ENCODE measurements at regions not wholly inside any gene's neighbourhood (a gene's known extent, or its start where the extent isn't known, plus 50 kb on each side); places are given as distances from the start of the nearest gene placed in this dataset.
"Not testable (repeated sequence)": the region's sequence is repeated elsewhere in the genome, so short reads cannot be mapped to it uniquely, and the experiment has no call there.

DNA sequence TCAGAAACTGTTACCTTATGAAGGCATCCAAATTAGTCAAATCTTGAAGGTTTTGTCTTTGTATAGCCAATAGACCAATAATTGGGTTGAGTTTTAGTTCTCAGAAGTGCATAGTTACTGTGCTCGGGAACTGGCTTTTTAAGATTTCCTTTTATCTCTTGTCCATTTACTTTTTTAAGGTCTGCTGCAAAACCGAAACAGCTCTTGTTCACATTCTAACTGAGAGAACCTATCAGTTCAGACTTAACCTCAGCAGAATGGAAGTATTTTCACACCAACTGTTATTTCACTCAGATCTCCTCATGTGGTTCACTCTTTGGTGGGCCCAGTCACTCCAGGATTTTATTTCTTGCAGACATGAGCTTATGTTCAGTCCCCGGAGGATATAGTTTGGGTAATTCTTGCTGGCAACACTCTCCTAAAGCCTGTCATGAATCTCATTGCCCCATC is 55.5 kb downstream of the TPBG start:
- no peak for DNase-seq

DNA sequence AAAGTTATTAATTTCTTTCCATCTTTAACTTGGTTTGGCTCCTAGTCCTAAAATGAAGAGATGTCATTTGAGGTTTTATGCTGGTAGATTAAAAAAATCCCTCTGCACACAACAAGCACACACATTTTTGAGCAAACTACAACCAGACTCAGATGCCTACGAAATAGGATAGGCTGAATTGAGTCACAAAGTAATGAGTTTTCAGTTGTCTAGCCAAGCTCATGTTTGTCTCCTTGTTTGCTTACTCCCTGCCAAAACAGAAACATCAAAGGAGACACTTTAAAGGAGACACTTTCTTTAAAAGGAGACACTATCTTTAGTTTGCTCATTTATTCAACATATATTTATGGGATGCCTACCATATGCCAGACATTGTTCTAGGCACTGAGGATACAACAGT is 56.2 kb downstream of the TPBG start:
- no peak for DNase-seq

- DNase-seq = no peak
Measured at GRCh38 chr6:82430611-82431010, 67.0 kb downstream of the TPBG start.

GRCh38 chr6:82436740-82437139 is 73.1 kb downstream of the TPBG start:
- DNase-seq = no peak

DNA sequence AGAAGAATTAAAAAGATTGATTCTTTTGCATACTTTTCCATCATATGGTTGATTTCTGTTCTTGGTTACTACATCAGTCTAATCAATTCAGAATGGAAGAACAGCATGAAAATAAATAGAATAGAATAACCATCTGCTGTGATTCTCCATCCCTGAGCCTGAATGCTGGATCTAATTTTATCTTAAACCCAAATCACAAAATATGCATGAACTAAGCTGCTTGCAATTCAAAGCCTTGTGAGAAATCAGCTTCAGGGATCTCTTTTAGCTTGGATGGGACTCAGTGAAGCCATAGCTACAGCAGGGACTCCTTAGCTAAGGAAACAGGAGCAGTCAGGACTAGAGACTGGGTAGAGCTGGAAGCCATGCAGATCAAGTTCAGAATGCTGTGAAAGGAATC is 74.1 kb downstream of the TPBG start:
- no peak for DNase-seq

DNA sequence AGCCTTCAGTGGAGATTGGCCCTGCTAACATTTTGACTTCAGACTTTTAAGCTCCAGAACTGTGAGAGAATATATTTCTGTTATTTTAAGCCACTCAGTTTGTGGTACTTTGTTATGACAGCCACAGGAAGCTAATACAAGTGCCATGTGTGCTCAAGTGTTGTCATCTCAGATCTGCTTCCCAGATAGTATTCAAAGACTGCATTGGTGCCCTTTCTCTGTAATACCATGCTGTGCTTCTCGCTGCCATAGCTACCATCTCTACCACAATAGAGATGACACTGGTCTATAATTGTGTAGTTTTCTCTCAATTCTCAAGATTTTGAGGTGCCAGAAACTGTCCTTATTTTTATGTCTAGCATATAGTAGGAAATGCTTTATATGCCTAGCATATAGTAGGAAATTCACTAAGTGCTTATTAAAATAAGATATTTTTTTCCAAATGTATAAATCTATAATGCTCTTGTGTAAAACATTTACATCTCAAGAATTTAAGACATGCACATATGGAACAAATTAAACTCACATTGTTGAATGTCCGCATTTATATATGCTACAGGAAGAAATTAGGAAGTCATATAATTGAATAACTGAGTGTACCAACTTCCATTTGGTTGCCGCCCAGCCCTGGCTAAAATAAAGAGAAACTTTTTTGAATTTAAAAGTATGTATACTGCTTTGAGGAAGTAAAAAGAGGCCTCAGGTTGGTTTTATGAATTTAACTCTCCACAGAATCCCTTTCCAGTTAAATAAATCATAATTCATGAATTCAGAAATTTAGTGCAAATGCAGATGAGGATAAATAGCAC is 77.6 kb downstream of the TPBG start:
- DNase-seq = no peak

GRCh38 chr6:82442061-82442719 is 78.6 kb downstream of the TPBG start:
- no peak for DNase-seq

DNA sequence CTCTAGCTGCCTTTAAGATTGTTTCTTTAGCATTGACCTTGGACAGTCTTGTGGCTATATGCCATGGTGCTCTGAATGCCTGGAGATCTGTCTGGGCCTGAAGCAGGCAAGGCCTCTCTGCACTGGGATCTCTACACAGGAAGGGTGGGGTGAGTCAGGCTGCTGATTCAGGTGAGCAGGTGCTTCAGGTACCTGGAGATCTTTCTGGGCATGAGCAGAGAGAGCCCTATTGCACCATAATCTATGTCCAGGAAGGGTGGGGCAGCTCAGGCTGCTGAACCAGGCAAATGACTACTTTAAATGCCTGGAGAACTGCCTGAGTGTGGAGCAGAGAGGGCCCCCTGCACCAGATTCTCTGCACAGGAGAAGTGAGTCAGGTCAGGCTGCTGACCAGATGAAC is 94.5 kb downstream of the TPBG start:
- DNase-seq = no peak

DNA sequence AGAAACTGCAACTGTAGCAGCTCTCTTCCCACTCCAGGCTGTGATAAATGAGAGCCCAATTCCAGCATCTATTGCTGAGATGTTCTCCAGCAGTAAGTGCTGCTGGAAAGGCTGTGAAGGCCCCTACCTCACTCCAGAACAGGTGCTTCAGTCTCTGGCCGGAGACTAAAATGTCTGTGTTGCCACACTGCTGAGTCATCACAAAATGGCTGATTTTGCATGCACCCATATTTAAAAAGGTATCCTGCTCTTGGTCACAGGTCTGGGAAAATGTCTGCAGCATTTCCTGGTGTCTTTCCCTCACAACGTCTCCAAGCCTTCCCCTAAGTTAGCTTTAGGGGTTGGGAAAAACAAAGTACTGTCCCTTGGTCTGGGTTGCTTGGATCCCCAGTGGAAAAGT is 95.1 kb downstream of the TPBG start:
- DNase-seq = no peak

- no peak for DNase-seq
Measured at GRCh38 chr6:82461536-82461935, 97.9 kb downstream of the TPBG start.

DNA sequence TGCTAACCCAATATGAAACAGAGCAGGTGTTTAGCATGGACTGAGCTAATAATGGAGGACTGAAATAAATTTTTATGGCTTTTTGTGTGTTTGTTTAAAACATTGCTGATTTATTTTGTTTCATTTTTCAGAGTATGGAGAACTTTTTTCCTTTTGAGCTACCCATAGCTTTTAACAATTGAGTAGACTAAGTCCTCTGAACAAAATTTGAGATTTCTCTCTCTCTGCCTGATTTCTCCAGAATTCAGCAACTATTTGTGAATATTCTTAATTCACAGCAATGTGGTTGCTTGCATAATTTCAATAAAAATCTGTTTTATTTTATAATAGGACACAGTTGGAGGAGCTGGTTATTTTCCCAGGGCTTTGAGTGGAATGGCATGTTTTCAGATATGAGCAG is 103.7 kb downstream of the TPBG start:
- DNase-seq = no peak

GRCh38 chr6:82470123-82470522 is 106.5 kb downstream of the TPBG start:
- not testable (repeated sequence) for DNase-seq

GRCh38 chr6:82475106-82475505 is 111.5 kb downstream of the TPBG start:
- not testable (repeated sequence) for DNase-seq

DNA sequence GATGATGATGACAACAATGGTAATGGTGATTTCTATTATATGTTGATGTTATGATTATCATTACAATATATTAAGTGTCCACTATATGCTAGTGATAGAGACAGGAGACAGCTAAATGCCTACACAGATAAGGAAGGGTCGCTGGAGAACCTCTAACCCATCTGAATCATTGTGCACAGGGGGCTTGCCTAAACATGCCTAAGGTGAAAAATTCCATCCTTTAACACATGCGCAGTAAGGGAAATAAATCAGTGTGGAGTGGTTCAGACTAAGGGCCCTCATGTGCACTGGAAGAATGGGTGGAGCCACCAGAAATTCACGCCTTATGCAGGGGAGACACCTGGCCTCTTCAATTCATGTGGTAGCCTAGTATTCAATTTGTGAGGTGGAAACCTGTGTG is 120.4 kb downstream of the TPBG start:
- DNase-seq = no peak

DNA sequence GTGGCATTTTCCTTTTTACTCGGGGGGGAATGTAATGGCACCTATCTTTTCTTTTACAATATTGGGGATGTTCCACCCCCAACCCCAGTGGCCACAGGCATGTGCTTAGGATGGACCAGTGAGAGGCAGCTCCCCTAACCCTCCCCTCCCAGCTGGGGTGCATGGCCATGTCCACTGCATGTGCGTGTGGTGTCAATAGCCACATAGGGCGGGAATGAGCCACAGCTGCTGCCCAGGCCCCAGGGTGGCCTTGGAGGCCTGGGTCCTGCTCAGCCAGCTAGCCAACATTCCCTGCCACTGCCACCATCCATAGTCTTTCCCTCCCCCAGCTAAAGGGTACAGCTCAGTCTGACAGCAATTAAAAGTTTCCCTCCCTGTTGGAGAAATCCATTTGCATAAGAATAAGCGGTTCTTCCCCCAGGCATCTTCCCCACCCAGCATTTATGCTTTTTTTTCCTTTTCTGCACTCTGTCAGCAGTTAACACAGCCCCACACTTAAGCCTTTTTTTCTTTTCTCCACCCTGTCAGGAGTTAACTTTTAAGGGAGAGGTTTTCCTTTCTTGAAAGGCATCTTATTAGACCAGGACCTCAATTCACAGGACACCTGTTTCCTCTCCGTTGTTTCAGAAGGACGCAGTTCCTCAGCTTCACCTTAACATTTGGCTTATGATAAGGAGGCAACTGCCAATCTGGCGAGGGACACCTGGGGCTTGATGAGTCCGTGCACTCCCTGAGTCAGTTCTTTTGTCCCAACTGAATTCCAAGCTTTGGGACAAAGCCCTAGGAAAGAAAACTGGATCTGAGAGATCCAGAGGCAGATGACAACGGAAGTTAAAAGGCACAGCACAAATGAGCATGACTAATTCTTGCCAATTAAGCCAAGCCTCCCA is 121.4 kb downstream of the TPBG start:
- no peak for DNase-seq

- no peak for DNase-seq
Measured at GRCh38 chr6:82487895-82488294, 124.3 kb downstream of the TPBG start.

GRCh38 chr6:82488403-82488802 is 124.8 kb downstream of the TPBG start:
- no peak for DNase-seq

DNA sequence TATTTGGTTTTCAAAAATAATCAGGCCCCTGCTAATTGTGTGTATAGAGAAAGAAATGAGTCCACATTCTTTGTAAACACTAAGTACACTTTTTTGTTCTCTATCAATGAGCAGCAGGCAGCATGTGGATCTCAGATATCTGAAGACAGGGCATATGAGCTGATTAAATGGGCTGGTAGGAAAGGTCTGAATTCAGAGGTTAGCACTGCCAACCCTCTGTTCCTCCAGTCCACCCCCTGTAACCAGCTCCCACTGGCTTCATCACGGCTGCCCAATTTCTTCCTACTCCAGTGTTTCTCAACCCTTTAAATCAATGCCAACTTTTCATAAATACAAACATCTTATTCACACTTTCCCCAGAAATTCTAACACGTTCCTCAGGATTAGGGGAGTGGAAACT is 128.5 kb downstream of the TPBG start:
- DNase-seq = no peak

DNA sequence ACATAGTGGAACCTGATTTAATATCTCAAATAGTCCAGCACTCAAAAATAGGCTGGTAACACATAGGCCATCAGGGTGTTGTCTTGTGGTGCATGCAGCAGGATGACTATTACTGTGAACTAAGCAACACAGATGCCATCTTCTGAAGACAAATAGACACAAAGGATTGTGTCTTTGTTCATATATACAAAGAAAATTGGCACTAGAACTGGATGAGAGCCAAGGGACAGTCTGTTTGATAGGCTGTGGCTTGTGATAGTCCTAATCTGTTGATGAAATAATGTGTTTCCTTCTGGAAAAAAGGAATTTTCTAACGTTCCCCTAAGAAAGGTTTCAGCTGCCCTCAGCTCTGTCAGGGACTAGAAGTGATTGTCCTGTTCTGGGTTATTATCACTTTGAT is 129.8 kb downstream of the TPBG start:
- DNase-seq = no peak

- no peak for DNase-seq
Measured at GRCh38 chr6:82494367-82494766, 130.8 kb downstream of the TPBG start.

- not testable (repeated sequence) for DNase-seq
Measured at GRCh38 chr6:82501901-82502300, 138.3 kb downstream of the TPBG start.

GRCh38 chr6:82506526-82506925 is 142.9 kb downstream of the TPBG start:
- no peak for DNase-seq

GRCh38 chr6:82507112-82507511 is 143.5 kb downstream of the TPBG start:
- no peak for DNase-seq

- no peak for DNase-seq
Measured at GRCh38 chr6:82511546-82511945, 147.9 kb downstream of the TPBG start.

Measured in hematopoietic multipotent progenitor cell treated with erythropoietin and hydrocortisone succinate and interleukin-3 and kit ligand, for 6 days (in vitro differentiated cells).